ENCODE measurements at regions not wholly inside any gene's neighbourhood (a gene's known extent, or its start where the extent isn't known, plus 50 kb on each side); places are given as distances from the start of the nearest gene placed in this dataset.

DNA sequence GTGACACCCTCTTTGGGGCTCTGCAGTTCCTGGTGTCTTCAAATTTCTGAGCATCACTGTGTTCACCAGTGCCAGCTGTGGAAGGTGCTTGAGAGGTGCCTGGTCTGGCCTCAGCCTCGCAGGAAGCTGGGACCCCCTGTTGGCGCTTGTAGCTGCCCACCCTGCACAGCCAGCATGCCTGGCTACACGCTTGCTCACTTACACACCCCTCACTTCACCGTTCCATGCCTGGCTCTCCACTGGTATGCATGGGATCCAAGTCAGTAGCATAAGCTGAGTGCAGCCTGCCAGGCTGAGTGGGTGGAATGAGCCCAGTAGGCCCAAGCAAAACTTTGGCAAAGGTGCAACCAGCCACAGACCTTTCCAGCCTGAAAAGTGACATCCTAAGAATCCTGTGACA is 801.4 kb upstream of the PTPRD start:
- TF ChIP-seq POLR2AphosphoS5 (IDR thresholded peaks at IDR 0.05; ENCODE audit: insufficient read depth, low read depth, low read length) (no peak), EZH2 (IDR thresholded peaks at IDR 0.05; ENCODE audit: borderline replicate concordance, low read depth, low read length, severe bottlenecking) (no peak), GATA2 (IDR thresholded peaks at IDR 0.05; ENCODE audit: insufficient read depth, insufficient read length, low read depth, low read length) (no peak)
- TF ChIP-seq, protein P1, sequence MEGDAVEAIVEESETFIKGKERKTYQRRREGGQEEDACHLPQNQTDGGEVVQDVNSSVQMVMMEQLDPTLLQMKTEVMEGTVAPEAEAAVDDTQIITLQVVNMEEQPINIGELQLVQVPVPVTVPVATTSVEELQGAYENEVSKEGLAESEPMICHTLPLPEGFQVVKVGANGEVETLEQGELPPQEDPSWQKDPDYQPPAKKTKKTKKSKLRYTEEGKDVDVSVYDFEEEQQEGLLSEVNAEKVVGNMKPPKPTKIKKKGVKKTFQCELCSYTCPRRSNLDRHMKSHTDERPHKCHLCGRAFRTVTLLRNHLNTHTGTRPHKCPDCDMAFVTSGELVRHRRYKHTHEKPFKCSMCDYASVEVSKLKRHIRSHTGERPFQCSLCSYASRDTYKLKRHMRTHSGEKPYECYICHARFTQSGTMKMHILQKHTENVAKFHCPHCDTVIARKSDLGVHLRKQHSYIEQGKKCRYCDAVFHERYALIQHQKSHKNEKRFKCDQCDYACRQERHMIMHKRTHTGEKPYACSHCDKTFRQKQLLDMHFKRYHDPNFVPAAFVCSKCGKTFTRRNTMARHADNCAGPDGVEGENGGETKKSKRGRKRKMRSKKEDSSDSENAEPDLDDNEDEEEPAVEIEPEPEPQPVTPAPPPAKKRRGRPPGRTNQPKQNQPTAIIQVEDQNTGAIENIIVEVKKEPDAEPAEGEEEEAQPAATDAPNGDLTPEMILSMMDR (IDR thresholded peaks at IDR 0.05; ENCODE audit: extremely low read depth in 1 of 2, insufficient read depth in 1 of 2, low read depth in 1 of 2, low read length in 2 of 2) = no peak
